Activated CD4-positive, alpha-beta T cell treated with anti-CD3 and anti-CD28 coated beads, Interleukin-2, Interleukin-6, amounts not matched to agents 100 ng/mL and 50 ng/mL, durations not matched to agents 16 hours and 8 hours (primary cell): ENCODE measurements at regions not wholly inside any gene's neighbourhood (a gene's known extent, or its start where the extent isn't known, plus 50 kb on each side); places are given as distances from the start of the nearest gene placed in this dataset.

ENCODE experiments used
- DNase-seq: peaks from one replicate; pipeline ENCODE4 v3.0.0-alpha.2; 2020

GRCh38 chr1:216846339-216846738 is 123.1 kb upstream of the ESRRG start:
- DNase-seq, result no peak

GRCh38 chr1:216843409-216843808 is 120.2 kb upstream of the ESRRG start:
- no peak for DNase-seq

- no peak for DNase-seq
Observed at GRCh38 chr1:216841165-216841564, 117.9 kb upstream of the ESRRG start.

GRCh38 chr1:216836316-216836715 is 113.1 kb upstream of the ESRRG start:
- DNase-seq, result no peak

- no peak for DNase-seq
Observed at GRCh38 chr1:216833509-216833908, 110.3 kb upstream of the ESRRG start.

GRCh38 chr1:216832192-216832591 is 109.0 kb upstream of the ESRRG start:
- DNase-seq, result no peak

- no peak for DNase-seq
Observed at GRCh38 chr1:216830424-216831210, 107.4 kb upstream of the ESRRG start.

GRCh38 chr1:216827251-216827650 is 104.0 kb upstream of the ESRRG start:
- DNase-seq, result no peak

- DNase-seq, result no peak
Observed at GRCh38 chr1:216826646-216827045, 103.4 kb upstream of the ESRRG start.

- no peak for DNase-seq
Observed at GRCh38 chr1:216826214-216826613, 103.0 kb upstream of the ESRRG start.

GRCh38 chr1:216825557-216825956 is 102.3 kb upstream of the ESRRG start:
- no peak for DNase-seq

GRCh38 chr1:216824511-216824910 is 101.3 kb upstream of the ESRRG start:
- DNase-seq, result no peak

- DNase-seq, result no peak
Observed at GRCh38 chr1:216823731-216824130, 100.5 kb upstream of the ESRRG start.

GRCh38 chr1:216822480-216822879 is 99.3 kb upstream of the ESRRG start:
- no peak for DNase-seq

GRCh38 chr1:216820345-216820744 is 97.1 kb upstream of the ESRRG start:
- no peak for DNase-seq

- no peak for DNase-seq
Observed at GRCh38 chr1:216818284-216818683, 95.1 kb upstream of the ESRRG start.

GRCh38 chr1:216815260-216816131 is 92.3 kb upstream of the ESRRG start:
- DNase-seq, result no peak

- DNase-seq, result no peak
Observed at GRCh38 chr1:216814576-216815259, 91.5 kb upstream of the ESRRG start.

- DNase-seq, result no peak
Observed at GRCh38 chr1:216812966-216813365, 89.7 kb upstream of the ESRRG start.

- DNase-seq, result no peak
Observed at GRCh38 chr1:216809649-216810048, 86.4 kb upstream of the ESRRG start.

GRCh38 chr1:216807696-216808095 is 84.5 kb upstream of the ESRRG start:
- DNase-seq, result no peak

- no peak for DNase-seq
Observed at GRCh38 chr1:216805953-216806352, 82.7 kb upstream of the ESRRG start.

GRCh38 chr1:216805233-216805632 is 82.0 kb upstream of the ESRRG start:
- no peak for DNase-seq

- no peak for DNase-seq
Observed at GRCh38 chr1:216804111-216804510, 80.9 kb upstream of the ESRRG start.
